ENCODE measurements at regions not wholly inside any gene's neighbourhood (a gene's known extent, or its start where the extent isn't known, plus 50 kb on each side); places are given as distances from the start of the nearest gene placed in this dataset.

DNA sequence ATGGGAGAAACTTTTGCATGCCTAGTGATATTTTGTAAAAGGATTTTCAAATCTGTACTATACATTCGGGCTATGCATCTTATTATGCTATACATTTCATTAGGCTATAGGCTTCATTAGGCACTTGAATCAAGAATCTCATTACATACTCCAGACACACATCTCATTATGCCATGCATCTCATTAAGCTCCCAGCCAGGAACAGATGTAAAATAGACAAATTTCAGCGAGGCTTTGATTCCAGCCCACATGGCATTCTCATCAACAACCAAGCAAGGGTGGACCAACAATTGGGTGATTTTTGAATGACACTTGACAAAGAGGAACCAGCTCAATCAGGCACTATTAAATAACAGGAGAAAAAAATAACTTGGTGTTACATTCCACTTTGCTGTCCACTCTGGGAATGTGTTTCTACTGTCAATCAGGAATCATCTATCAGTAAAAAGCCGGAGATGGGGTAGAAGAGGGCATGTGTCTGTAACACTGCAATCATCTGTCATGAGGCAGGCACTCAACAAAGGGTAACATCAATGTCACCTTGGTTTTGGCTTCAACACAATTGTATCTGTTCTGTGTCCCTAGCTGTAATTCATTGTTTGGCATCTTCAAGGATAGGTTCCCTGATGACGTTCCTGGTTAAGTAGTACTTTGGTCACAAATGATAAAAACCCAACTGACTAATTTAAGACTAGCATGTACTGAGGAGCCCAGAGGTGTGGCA, 498.6 kb downstream of the EPHA4 start (continued):
- TF ChIP-seq, protein P1, sequence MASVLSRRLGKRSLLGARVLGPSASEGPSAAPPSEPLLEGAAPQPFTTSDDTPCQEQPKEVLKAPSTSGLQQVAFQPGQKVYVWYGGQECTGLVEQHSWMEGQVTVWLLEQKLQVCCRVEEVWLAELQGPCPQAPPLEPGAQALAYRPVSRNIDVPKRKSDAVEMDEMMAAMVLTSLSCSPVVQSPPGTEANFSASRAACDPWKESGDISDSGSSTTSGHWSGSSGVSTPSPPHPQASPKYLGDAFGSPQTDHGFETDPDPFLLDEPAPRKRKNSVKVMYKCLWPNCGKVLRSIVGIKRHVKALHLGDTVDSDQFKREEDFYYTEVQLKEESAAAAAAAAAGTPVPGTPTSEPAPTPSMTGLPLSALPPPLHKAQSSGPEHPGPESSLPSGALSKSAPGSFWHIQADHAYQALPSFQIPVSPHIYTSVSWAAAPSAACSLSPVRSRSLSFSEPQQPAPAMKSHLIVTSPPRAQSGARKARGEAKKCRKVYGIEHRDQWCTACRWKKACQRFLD (CRISPR knock-in tag; IDR thresholded peaks at IDR 0.05), result no peak
- TF ChIP-seq POLR2G (IDR thresholded peaks at IDR 0.05; ENCODE audit: low read depth, low read length), result no peak
- no peak for TF ChIP-seq DACH1 (IDR thresholded peaks at IDR 0.05; ENCODE audit: partially characterized antibody)

DNA sequence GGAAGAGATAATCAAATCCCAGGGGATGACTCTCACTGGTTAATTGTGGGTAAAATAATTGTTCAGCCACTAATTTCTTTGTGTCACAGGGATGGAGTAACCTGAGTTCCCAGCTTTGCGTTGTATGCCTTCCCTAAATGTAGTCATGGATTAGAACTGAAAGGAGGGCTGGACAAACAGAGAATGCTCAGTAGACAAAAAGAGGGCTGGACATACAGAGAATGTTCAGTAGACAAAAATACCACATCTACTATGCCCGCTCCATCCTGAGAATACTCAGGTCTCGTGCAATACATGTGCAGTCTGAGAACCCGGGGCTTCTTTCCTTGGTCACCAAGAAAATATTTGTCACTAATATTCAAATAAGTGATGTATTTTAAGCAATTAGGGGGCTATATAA, 497.9 kb downstream of the EPHA4 start:
- Histone ChIP-seq H3K9me1 (ENCODE audit: control insufficient read depth, insufficient read depth, low read length) (no peaks in the 10 kb centered on the region), H3K4me3 (no peak overlapping the region), H3K4me1 (replicated peaks in 1 of 2; ENCODE audit: control insufficient read depth in 2 of 2, insufficient read depth in 2 of 2, low read length in 2 of 2) (no peaks in the 10 kb centered on the region), H4K20me1 (replicated peaks; ENCODE audit: control insufficient read depth, insufficient read depth, low read length) (no peaks in the 10 kb centered on the region), H3K4me2 (ENCODE audit: insufficient read depth, low read length) (no peak overlapping the region), H3K79me2 (ENCODE audit: control insufficient read depth, insufficient read depth, low read length) (no peaks in the 10 kb centered on the region), H3K9me3 (replicated peaks; ENCODE audit: control insufficient read depth, insufficient read depth, low read depth, low read length) (no peaks in the 10 kb centered on the region), H3K36me3 (ENCODE audit: control insufficient read depth, insufficient read depth, low read length) (no peaks in the 10 kb centered on the region), H3K9ac (ENCODE audit: insufficient read depth in 1 of 2, low read depth in 2 of 2, low read length in 2 of 2) (no peak overlapping the region), H3K27me3 (ENCODE audit: control insufficient read depth in 2 of 2, insufficient read depth in 2 of 2, low read length in 2 of 2) (no peaks in the 10 kb centered on the region), H2AFZ (ENCODE audit: low read depth, low read length) (no peak overlapping the region), H3K27ac (ENCODE audit: extremely low read depth, low read depth, low read length) (no peak overlapping the region)
- no peak for ATAC-seq
- 5% methylated on average over 4 of the region's 4 CpGs for WGBS (ENCODE audit: insufficient coverage, low coverage, missing lambda C conversion rate)
- intact Hi-C loops (cut with micrococcal nuclease), result no loop called here
- DNase-seq (ENCODE audit: extremely low read depth in 1 of 4, low spot score in 3 of 4), result no peak
- POLR2A ChIA-PET, result no interaction called here
- CTCF ChIA-PET (ENCODE audit: low intra/inter-chr PET ratio), result no interaction called here
- FAIRE-seq, result no peak
- no TSS peak for BruUV-seq (replicated peaks)
- in situ Hi-C loops (cut with MboI), result no loop called here
- TF ChIP-seq, protein P2, sequence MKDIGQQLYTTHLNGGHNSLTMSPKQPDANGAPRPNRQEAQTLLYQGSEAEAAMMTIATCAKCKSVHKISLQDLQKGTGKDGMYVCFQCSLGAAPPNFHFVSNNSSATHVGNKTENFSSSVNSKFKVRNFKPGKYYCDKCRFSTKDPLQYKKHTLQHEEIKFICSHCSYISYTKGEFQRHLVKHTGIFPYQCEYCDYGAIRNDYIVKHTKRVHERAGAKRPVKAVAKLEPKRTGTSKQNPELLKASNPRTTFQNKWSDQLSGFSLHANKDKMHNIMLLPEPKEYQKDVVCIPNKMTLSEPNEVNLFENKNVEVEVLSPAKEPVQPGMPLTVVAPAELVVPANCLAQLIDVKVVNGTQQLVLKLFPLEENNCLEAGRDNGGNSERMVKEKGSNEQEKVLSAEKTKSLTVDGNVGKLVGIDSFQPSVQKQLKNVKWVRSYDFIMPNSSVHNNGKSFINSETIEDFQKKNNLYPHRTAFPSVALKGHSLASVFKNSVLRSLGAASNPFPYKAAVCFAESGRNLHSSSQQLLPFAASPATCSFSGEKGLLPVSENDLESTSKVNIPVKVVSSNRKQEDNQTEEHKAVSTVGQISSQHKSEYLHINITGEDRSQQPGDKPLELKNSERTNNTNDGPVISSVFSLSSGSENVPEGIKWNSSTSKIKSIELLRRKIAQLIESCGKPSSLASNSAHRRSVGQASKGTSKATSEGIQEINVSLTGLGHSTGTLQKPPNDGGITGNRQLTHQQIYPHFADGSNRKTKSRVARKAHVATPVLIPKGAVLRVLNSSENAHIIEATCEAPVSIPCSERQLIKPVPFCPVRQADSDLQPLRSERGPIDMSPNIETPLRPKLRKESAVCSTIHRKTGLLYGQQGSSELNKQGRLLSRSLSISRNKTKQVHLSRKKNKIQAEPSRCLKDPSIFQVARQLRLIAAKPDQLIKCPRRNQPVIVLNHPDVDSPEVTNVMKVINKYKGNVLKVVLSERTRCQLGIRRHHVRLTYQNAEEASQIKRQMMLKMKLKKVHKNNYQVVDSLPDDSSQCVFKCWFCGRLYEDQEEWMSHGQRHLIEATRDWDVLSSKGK (CRISPR knock-in tag; IDR thresholded peaks at IDR 0.05), result no peak
- TF ChIP-seq, protein P3, sequence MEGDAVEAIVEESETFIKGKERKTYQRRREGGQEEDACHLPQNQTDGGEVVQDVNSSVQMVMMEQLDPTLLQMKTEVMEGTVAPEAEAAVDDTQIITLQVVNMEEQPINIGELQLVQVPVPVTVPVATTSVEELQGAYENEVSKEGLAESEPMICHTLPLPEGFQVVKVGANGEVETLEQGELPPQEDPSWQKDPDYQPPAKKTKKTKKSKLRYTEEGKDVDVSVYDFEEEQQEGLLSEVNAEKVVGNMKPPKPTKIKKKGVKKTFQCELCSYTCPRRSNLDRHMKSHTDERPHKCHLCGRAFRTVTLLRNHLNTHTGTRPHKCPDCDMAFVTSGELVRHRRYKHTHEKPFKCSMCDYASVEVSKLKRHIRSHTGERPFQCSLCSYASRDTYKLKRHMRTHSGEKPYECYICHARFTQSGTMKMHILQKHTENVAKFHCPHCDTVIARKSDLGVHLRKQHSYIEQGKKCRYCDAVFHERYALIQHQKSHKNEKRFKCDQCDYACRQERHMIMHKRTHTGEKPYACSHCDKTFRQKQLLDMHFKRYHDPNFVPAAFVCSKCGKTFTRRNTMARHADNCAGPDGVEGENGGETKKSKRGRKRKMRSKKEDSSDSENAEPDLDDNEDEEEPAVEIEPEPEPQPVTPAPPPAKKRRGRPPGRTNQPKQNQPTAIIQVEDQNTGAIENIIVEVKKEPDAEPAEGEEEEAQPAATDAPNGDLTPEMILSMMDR (IDR thresholded peaks at IDR 0.05 in 2 of 3, conservative IDR thresholded peaks at IDR 0.05 in 1 of 3; ENCODE audit: insufficient read depth in 2 of 3, low read depth in 1 of 3, low read length in 3 of 3), result no peak
- TF ChIP-seq, protein P4, sequence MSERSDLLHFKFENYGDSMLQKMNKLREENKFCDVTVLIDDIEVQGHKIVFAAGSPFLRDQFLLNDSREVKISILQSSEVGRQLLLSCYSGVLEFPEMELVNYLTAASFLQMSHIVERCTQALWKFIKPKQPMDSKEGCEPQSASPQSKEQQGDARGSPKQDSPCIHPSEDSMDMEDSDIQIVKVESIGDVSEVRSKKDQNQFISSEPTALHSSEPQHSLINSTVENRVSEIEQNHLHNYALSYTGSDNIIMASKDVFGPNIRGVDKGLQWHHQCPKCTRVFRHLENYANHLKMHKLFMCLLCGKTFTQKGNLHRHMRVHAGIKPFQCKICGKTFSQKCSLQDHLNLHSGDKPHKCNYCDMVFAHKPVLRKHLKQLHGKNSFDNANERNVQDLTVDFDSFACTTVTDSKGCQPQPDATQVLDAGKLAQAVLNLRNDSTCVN (CRISPR knock-in tag; IDR thresholded peaks at IDR 0.05), result no peak
- TF ChIP-seq FOS (IDR thresholded peaks at IDR 0.05; ENCODE audit: extremely low read depth, insufficient read length), result no peak

Data from K562 (cell line).